ENCODE measurements at regions not wholly inside any gene's neighbourhood (a gene's known extent, or its start where the extent isn't known, plus 50 kb on each side); places are given as distances from the start of the nearest gene placed in this dataset.

GRCh38 chr10:83942410-83942809 lies 196.9 kb upstream of the GHITM start:
- DNase-seq (no peak), FAIRE-seq (no peak)
- no peak overlapping the region for H3K9ac ChIP-seq (ENCODE audit: low read length in 3 of 3)
- no peak for TF ChIP-seq CTCF (IDR thresholded peaks at IDR 0.05; ENCODE audit: borderline replicate concordance, extremely low read depth, insufficient read depth)
- H3K9me3 ChIP-seq (ENCODE audit: control insufficient read depth in 2 of 3, insufficient read depth in 1 of 3, low read length in 3 of 3) = no peaks in the 10 kb centered on the region
- no peaks in the 10 kb centered on the region for H3K36me3 ChIP-seq (ENCODE audit: control insufficient read depth in 2 of 3, insufficient read depth in 3 of 3, low read length in 3 of 3)
- no peaks in the 10 kb centered on the region for H3K4me1 ChIP-seq (ENCODE audit: control insufficient read depth in 2 of 3, insufficient read depth in 2 of 3, low read depth in 1 of 3, low read length in 3 of 3)
- intact Hi-C loops (cut with DNase I) = no loop called here
- H3K27me3 ChIP-seq (ENCODE audit: control insufficient read depth, insufficient read depth, low read length) = no peaks in the 10 kb centered on the region
- no peak overlapping the region for H3K4me3 ChIP-seq (ENCODE audit: low read length in 3 of 3)
- no peak overlapping the region for H3K27ac ChIP-seq (ENCODE audit: low read depth in 2 of 2, low read length in 2 of 2)

- no peak for FAIRE-seq
- no peak overlapping the region for H3K27ac ChIP-seq (ENCODE audit: low read depth in 2 of 2, low read length in 2 of 2)
- no peak overlapping the region for H3K9ac ChIP-seq (ENCODE audit: low read length in 3 of 3)
- no peaks in the 10 kb centered on the region for H3K36me3 ChIP-seq (ENCODE audit: control insufficient read depth in 2 of 3, insufficient read depth in 3 of 3, low read length in 3 of 3)
- H3K4me1 ChIP-seq (ENCODE audit: control insufficient read depth in 2 of 3, insufficient read depth in 2 of 3, low read depth in 1 of 3, low read length in 3 of 3) = no peaks in the 10 kb centered on the region
- no peaks in the 10 kb centered on the region for H3K9me3 ChIP-seq (ENCODE audit: control insufficient read depth in 2 of 3, insufficient read depth in 1 of 3, low read length in 3 of 3)
- intact Hi-C loops (cut with DNase I) = no loop called here
- H3K27me3 ChIP-seq (ENCODE audit: control insufficient read depth, insufficient read depth, low read length) = no peaks in the 10 kb centered on the region
- TF ChIP-seq CTCF (IDR thresholded peaks at IDR 0.05; ENCODE audit: borderline replicate concordance, extremely low read depth, insufficient read depth) = no peak
- no peak overlapping the region for H3K4me3 ChIP-seq (ENCODE audit: low read length in 3 of 3)
- no peak for DNase-seq
Measured at GRCh38 chr10:83943049-83943448, 196.3 kb upstream of the GHITM start.

GRCh38 chr10:83943920-83944319 lies 195.4 kb upstream of the GHITM start:
- TF ChIP-seq CTCF (IDR thresholded peaks at IDR 0.05; ENCODE audit: borderline replicate concordance, extremely low read depth, insufficient read depth) = no peak
- Histone ChIP-seq H3K9me3 (ENCODE audit: control insufficient read depth in 2 of 3, insufficient read depth in 1 of 3, low read length in 3 of 3) (no peaks in the 10 kb centered on the region), H3K4me3 (ENCODE audit: low read length in 3 of 3) (no peak overlapping the region), H3K4me1 (ENCODE audit: control insufficient read depth in 2 of 3, insufficient read depth in 2 of 3, low read depth in 1 of 3, low read length in 3 of 3) (no peaks in the 10 kb centered on the region), H3K36me3 (ENCODE audit: control insufficient read depth in 2 of 3, insufficient read depth in 3 of 3, low read length in 3 of 3) (no peaks in the 10 kb centered on the region), H3K27me3 (ENCODE audit: control insufficient read depth, insufficient read depth, low read length) (no peaks in the 10 kb centered on the region), H3K9ac (ENCODE audit: low read length in 3 of 3) (no peak overlapping the region), H3K27ac (ENCODE audit: low read depth in 2 of 2, low read length in 2 of 2) (no peak overlapping the region)
- no peak for FAIRE-seq
- no peak for DNase-seq
- intact Hi-C loops (cut with DNase I) = no loop called here

GRCh38 chr10:83945982-83946718 lies 193.2 kb upstream of the GHITM start:
- no peak overlapping the region for H3K9ac ChIP-seq (ENCODE audit: low read length in 3 of 3)
- DNase-seq (no peak), FAIRE-seq (no peak)
- no peaks in the 10 kb centered on the region for H3K36me3 ChIP-seq (ENCODE audit: control insufficient read depth in 2 of 3, insufficient read depth in 3 of 3, low read length in 3 of 3)
- no peaks in the 10 kb centered on the region for H3K4me1 ChIP-seq (ENCODE audit: control insufficient read depth in 2 of 3, insufficient read depth in 2 of 3, low read depth in 1 of 3, low read length in 3 of 3)
- no peak for TF ChIP-seq CTCF (IDR thresholded peaks at IDR 0.05; ENCODE audit: borderline replicate concordance, extremely low read depth, insufficient read depth)
- H3K4me3 ChIP-seq (ENCODE audit: low read length in 3 of 3) = no peak overlapping the region
- intact Hi-C loops (cut with DNase I) = no loop called here
- no peaks in the 10 kb centered on the region for H3K27me3 ChIP-seq (ENCODE audit: control insufficient read depth, insufficient read depth, low read length)
- H3K27ac ChIP-seq (ENCODE audit: low read depth in 2 of 2, low read length in 2 of 2) = no peak overlapping the region
- no peaks in the 10 kb centered on the region for H3K9me3 ChIP-seq (ENCODE audit: control insufficient read depth in 2 of 3, insufficient read depth in 1 of 3, low read length in 3 of 3)
